T-helper 2 cell (primary cell): ENCODE measurements at regions not wholly inside any gene's neighbourhood (a gene's known extent, or its start where the extent isn't known, plus 50 kb on each side); places are given as distances from the start of the nearest gene placed in this dataset.

Source experiments
- DNase-seq, 5 experiments: peaks; one replicate each; pipeline versions ENCODE4 v3.0.0 to v3.0.0-alpha.2; 2012 to 2022

DNA sequence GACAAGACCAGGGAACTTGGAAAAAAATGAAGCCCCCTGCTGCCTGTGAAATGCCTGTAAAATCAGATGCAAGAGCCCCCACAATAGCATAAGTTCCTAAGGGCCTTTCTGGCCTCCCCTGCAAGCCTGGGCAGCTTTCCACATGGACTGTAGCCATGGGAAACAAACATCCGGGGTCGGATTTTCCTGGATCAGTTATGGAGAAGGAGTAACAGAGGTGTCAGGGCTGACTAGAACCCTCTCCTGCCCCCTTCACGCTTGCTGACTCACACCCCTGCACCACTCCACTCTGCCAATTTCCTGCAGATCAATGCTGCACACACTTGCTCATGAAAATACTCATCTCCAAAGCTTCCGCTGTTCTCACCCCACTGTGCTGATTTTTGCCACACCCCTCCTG, 258.6 kb downstream of the CBLN1 start:
- no peak for DNase-seq

DNA sequence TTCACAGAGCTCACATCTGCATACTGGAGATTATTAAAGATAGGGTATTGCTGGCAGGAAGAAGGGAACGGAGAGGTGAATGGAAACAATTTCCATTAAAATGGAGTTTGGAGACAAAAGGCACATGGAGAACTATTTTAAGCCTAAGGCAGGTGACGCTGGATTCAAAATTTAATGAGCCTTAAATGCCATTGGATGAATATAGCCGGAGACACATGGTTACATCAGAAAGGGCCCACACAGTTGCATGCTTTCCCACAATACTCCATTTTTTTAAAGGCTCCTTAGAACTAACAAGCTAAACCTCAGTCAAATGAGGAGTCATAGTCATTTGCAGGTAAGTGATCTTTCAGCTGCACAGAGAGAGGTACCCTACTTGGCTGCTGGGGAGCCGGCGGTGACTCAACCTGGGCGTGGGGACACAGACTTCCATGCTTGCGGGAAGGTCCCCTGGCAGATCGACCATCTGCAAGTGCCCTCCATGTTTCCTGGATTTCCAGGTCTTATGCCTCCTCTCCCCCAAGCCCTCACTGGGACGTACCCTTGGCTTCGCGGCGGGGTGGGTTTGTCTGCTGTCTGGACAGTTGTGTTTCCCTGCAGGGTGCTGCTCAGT, 259.2 kb downstream of the CBLN1 start:
- DNase-seq: no peak

DNA sequence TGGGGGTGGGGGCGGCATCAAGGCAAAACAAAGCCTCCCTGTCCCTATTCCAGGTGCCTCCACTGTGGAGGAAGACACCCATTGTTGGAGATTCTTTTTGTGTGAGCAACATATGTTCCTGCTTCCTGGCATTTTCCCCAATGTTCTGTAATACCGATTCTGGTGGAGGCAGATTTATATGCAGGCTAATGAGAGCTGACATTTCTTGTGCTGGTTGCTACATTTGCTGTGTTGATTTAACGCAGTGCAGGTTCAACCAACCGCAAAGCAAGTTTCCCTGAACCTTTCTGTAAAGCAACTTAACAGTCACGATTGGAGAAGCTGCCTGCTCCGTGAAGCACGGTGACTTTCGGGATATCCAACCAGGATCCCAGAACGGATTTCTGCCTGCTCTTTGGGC, 260.5 kb downstream of the CBLN1 start:
- DNase-seq: no peak

DNA sequence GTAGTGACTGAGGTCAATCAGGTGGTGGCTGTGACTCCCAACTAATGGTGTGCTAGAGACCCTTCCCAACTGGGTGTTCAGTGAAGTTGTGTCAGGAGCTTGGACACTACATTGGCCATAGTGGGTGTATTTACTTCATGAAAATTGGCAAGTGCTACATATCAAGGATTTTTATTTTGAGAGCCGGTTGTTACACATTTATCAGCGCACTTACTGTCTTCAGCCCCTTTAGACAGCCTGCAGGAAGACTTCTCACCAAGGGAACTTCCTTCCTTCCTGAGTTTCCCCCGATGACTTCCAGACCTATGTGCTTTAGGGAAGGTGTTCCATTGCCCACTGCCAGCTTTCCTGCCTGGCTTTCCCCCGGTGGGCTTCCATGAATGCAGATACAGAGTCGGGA, 261.2 kb downstream of the CBLN1 start:
- no peak for DNase-seq

DNA sequence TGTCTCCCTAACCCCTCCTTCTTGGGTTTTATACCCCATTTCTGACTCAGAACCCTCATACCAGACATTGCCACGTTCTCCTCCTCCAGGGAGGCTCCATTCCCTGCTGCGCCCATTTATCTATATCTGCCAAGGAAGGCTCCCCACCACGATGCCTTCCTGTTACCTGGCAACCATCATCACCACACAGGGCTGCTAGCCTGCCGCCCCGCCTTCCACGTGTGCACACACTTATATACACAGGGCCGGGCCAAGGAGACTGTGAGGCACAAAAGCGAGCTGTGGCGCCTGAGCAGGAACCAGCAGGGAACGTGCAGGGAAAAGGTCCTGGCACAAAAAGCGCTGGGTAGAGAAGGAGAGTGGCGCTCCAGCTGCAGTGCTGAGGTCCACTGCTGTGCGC, 261.8 kb downstream of the CBLN1 start:
- no peak for DNase-seq

DNA sequence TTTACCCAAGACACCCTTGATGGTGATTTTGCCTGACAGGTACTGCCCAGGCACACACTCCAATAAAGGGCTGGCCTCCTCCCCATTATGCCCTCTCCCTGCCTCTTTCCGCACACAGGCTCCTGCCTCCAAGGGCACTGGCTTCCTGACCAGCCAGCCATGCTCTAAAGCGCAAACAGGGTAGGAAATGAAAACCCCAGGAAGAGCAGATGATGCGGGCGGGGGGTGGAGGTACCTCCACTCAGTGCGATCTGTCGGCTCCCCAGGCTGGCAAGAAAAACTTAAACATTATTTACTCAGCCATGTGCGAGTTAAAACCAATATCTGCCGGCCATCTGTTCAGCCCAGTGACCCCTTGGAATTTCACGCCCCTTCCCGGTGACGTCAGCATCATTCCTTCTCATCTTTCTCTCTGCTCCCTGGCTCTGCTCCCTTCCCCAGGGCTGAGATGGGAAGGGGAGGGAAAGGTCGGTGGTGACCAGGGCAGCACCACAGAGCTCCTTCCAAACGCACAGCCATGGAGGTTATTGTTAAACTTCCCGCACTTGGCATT, 262.5 kb downstream of the CBLN1 start:
- DNase-seq: no peak

DNA sequence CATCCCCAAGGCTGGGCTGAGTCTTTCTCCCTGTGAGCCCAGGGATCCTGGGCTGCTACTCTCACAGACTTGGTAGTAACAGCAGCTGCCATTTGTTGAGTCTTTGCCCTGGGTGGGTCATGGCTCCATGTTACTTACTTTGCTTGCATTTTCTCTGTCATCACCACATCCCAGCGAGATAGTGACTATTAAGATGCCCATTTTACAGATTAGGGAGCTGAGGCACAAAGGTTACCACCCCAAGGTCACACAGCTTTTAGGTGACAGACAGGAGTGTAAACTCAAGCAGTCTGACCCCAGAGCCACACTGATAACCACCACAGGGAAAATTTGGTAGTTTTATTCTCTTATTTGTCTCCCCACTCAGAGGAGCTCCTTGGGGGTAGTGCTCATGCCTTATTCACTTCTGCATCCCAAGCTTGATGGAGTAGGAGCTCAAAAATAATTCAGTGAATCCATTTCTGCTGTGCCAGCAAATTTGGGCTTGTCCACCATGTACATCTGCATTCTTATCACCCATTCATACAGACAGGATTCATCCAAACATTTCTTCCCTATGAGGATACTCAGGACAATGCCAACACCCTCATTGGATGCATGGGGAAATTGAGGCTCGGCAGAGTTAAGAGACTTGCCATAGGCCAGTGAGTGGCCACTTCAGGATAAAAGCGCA, 263.2 kb downstream of the CBLN1 start:
- DNase-seq: no peak

DNA sequence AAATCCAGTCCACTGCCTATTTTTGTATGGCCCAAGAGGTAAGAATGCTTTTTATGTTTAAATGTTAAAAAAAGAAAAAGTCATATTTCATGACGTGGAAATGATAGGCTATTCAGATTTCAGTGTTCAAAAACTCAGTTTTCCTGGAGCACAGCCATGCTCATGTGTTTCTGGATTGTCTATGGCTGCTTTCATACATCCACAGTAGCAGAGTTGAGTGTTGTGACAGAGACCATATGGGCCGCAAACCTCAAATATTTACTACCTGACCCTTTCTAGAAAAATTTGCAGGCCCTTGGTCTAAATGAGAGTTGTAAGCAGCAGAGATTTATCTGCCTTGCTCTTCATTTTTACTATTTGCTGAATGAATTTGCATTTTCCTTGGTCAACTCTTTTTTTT, 264.1 kb downstream of the CBLN1 start:
- DNase-seq: no peak

DNA sequence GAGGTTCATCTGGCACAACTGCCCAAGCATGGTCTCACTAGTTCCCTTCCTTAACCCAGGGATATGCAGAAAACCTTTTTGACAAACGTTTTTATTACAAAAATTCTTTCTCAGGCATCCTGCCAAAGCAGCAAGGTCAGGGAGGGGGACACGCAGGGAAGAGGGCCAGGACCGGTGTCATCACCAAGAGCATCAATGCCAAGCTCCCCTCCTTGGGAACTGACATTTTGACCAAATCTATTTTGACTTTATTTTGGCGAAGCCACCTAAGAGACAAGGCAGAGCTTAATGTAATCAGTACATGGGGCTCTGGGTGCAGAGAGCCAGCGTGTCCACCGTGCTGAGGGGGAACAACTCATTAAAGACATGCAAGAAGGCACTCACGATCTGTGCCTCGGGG, 265.2 kb downstream of the CBLN1 start:
- no peak for DNase-seq

DNA sequence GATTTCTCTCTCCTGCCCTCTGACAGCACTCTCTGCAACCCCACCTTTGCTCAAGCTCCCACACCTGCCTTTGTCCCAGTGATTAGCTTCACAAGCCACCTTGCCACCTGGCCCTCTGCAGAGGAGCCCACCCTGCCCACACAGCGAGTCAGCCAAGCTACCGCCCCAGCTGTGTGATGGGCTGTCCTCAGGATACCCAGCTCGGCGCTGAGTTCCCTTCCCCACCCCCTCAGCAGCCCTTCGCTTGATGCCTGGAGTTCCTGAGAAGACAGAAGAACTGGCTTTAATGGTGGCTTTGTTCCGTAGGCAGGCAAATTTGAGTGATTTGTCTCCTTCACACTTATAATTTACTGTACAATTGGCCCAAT, 266.4 kb downstream of the CBLN1 start:
- DNase-seq: no peak

DNA sequence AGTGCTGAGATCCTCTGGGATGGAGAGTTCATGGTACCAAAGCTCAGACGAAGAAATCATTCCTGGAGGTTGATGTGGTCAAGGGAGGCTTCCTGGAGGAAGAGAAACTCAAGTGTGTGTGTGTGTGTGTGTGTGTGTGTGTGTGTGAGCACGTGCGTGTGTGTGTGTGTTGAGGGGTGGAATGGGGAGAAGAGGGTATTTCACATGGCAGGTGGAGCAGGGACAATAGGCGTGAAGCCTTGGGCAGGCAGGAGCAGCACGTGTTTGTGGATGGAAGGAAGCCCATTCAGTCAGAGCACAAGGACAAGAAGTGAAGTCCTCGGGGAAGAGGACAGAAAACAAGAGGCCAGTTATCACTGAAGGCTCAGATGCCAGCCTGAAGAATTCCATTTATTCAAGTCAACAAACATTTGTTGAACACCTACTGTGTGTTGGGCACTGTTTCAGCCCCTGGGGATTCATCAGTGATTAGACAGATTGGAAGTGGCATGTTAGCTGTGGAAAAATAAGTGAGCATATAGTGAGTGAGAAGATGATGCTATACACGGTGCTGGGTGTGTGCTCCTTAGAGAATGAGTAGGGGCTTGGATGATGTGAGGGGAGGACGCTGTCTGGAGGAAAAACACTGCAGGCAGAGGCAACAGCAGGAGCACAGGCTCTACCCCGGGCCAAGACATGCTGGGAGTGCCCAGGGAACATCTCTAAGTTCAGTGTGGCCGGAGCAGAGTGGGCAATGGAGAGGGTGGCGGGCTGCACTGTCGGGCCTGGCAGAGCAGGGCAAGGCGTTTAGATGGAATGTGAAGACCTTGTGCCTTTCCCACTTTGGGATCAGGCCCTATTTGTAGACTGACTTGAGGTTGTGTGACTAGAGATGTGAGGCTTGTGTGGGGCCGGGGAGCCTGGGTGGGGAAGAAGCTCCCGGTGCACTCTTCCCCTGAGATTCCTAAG, 267.1 kb downstream of the CBLN1 start:
- DNase-seq: no peak

DNA sequence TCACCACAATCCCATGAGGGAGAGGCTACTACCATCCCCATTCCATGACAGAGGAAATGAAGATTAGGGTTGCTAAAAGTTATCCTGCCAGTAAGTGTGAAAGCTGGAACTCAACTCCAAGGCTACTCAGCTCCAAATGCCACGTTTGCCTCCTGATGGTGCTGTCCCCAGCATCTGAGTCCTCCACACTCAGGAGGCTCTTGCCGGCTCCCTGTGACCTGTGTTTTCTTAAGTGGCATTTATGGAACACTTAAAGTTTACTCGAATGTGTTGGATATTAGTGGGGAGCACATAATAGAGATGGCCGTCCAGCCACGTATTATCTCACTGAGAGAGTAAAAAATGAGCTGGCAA, 267.9 kb downstream of the CBLN1 start:
- no peak for DNase-seq

DNA sequence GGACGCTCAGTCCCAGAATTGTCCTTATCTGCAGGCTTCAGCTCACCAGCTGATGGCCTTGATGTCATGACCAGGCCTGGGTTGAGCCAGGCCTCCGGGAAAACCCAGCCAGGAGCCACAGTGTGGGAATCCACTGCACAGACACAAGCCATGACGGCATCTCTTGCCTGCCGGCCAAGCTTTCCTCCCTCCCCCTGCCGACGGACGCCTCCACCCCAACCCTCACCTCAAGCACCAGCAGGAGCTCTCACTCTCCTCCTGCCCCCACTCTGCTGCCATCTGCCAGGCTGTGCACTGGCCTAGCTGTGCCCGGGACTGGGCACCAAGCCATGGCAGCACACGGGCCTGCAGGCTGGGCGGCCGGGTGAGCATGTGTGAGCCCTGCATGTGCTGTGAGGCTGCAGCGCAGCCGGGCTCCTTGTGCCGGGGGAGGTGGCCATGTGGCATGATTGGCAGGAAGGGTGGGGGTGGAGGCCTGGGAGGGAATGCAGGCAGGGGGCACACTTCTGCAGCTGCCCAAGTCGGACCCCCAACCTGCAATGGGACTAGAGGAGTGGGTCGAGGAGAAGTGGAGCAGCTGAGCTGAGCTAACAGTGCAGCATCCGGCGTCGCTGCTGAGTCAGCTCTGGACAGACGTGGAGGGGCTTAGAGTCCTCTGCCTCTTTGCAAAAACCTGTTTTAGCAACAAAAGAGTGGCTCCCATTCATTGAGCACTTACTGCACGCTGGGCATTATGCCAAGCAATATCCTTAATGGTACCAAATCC, 268.5 kb downstream of the CBLN1 start:
- DNase-seq: no peak

DNA sequence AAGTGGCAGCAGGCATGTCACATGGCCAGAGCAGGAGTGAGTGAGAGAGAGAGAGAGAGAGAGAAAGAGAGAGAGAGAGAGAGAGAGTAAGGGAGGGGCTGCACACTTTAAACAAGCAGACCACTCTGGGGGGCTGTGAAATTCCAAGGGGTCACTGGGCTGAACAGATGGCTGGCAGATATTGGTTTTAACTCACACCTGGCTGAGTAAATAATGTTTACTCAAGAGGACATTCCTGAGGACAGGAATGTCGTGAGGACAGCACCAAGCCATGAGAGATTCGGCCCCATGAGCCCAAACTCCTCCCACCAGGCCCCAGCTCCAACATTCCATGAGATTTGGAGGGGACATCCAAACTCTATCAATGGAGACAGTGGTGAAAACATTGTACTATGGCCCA, 269.7 kb downstream of the CBLN1 start:
- no peak for DNase-seq

DNA sequence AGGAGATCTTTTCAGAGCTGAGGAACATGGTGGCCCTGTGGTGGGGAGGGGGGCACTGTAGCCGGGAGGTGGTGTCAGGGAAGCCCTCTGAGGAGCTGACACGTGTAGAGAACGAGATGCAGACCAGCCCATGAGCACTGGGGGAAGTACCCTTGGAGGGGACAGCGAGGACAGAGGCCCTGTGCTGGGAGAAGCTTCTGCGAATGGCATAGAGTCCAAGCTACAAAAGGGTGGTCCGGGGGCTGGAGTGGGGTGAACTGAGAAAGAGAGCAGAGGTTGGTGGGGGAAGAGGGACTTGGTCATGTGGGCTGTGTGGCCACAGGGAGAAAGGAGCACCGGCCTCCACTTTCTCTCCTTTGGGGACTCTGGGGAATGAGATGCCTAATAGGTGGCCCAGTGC, 270.8 kb downstream of the CBLN1 start:
- DNase-seq: no peak

DNA sequence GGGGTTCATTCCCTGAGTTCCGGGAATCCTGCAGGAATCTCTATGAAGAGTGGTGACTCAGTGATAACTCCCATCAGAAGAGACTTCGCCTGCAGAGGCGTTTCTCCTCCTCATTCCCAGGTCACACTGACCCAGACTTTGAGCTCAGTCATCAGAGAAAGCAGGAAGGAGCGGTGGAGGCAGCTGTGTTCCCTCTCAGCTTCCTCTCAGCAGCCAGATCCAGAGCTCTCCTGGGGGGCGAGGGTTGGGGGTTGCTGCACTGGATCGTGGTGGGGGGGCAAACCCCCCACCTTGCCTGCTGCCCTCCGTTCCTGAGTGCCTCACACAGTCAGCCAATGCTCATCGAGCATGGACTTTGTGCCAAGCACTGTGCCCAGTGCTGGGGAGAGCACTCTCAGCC, 271.2 kb downstream of the CBLN1 start:
- no peak for DNase-seq

DNA sequence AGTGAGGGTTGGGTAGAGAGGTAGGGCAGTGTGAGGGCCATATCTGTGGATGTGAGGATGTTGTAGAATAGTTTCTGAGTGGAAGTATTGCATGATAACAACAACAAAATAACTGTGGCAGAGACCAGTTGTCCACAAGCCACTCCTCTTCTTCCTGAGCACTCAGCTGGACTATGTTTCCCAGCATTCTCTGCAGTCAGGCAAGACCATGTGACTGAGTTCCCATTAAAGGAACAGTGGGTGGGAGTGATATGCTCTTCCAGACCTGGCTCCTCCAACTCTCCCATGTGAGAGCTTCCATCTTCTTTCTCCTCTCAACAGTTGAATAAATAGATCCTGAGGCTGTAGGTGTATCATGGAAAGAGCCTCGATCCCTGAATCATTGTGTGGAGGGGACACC, 272.4 kb downstream of the CBLN1 start:
- no peak for DNase-seq

DNA sequence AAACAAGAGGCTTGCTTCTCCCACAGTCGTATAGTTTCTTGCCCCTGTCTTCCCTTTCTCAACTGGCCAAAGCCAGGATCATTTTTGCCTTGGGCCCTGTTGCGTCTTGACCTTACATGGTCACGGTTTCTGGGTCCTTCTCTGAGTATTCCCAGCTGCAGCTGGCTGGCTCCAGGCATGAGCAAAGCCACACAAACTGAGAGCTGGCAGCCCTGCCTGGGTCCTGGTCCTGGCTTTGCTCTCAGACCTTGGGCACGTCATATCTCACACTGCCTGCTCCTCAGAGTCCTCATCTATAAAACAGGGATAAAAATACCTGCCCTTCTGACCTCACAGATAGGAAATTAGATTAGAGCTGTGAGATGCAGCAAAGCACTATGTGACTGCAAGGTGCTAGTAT, 277.6 kb downstream of the CBLN1 start:
- DNase-seq: no peak

DNA sequence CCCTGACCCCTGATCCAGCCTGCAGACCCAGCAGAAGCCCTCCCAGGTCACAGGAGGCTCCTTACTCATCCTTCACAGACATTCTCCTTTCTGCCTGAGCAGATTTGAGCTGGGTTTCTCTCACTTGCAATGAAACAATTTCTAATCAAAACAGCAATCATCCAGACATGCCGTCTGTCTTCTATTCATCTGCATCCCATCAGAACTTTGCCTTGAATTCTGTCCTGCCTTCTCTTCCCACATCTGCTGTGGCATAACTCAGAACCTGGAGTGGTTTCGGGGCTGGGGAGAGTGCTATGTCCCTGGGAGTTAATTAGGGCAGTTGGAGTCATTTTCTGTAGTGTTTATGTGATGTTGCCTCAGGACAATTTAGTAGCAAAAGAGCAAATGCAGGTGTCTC, 278.6 kb downstream of the CBLN1 start:
- no peak for DNase-seq

DNA sequence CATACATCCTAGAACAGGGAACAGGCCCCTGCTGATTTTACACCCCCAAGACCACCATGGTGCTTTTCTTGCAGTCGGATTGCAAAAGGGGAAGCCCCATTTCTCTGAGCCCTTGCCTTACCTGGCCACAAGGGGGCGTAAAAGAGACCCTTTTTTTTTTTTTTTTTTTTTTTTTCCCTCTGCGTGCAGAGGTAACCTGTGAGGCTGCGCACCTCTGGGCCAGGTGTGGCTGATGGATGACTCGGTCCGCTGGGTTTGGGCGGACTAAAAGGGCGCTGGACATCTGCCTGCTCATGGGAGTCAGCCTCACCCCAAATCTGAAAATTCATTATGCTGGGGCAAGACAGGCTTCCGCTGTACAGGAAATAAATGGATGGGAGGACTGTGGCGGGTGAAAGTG, 281.0 kb downstream of the CBLN1 start:
- DNase-seq: no peak

DNA sequence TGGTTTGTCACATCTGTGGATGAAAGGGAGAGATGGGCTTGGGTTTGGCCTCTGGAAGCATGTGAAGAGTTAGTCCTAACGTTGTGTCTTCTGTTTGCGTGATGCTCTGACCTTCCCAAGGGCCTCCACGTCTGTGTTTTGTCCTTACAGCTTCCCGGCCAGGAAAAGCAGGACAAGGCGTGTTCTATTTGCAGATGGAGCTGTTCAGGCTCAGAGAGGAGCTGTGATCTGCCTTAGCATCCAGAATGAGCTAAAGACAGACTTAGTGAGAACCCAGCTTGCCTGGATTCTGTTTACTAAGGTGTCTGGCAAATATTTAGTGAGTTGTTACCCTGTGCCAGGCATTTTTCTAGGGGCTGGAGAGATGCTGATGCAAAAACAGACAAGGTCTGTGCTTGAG, 282.1 kb downstream of the CBLN1 start:
- DNase-seq: no peak

DNA sequence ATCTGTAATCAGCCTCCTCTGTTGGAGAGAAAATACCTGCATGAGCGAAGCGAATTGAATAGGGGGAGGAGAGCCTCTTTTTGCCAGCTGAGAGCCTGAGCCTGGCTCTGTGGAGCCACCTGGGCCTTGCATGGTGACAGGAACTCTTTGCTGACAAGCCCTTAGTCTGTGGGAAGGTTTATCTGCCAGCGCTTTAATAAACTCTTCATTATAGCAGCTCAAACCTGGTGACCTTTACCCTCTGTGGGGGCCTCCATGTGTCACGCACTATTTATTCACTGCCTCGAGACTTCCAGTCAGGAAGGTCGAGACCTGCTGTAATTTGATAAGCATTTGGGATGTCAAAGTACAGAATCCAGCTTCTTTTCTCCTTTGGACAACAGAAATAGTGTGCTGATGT, 282.6 kb downstream of the CBLN1 start:
- no peak for DNase-seq

DNA sequence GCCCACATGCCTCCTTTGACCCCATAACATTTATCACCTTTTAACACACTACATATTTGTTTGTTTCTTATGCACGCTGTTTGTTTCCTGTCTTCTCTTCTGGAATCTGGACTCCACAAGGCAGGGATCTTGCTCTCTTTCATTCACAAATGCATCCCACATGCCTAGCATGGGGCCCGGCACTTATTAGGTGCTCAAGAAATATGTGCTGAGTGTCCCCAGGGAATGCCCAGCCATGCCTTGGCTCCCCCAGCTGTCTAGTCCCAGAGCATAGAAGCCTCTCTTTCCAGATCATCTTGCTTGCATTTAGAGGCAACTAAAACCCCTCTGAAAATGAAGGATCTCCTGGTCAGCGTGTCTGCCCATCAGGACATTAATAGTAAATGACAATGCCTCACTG, 283.7 kb downstream of the CBLN1 start:
- DNase-seq: no peak
